Breast epithelium (tissue), 3 donors: ENCODE measurements at regions not wholly inside any gene's neighbourhood (a gene's known extent, or its start where the extent isn't known, plus 50 kb on each side); places are given as distances from the start of the nearest gene placed in this dataset.

Source experiments
- POLR2A ChIP-seq: fragments of 450-650 bp; IDR thresholded peaks from one replicate; pipeline ENCODE4 v1.6.1; 2016; ENCODE audit warnings: antibody characterized with exemption, mild to moderate bottlenecking, moderate library complexity
- POLR2AphosphoS5 ChIP-seq, 3 donors: sonication (generic); formaldehyde crosslinking; IDR thresholded peaks; one replicate each; pipeline ENCODE4 v1.6.1; 2017; ENCODE audit warnings: antibody characterized with exemption in 3 of 3
- TF ChIP-seq, protein P1 (sequence below), 3 donors: fragments of 450-650 bp; IDR thresholded peaks; one replicate each; pipeline ENCODE4 v1.5.1; 2016 to 2017; ENCODE audit warnings: antibody characterized with exemption in 3 of 3, mild to moderate bottlenecking in 3 of 3, moderate library complexity in 3 of 3

GRCh38 chr1:14373081-14373758 is 225.3 kb upstream of the KAZN start:
- no peak for TF ChIP-seq POLR2A
- TF ChIP-seq, protein P1, sequence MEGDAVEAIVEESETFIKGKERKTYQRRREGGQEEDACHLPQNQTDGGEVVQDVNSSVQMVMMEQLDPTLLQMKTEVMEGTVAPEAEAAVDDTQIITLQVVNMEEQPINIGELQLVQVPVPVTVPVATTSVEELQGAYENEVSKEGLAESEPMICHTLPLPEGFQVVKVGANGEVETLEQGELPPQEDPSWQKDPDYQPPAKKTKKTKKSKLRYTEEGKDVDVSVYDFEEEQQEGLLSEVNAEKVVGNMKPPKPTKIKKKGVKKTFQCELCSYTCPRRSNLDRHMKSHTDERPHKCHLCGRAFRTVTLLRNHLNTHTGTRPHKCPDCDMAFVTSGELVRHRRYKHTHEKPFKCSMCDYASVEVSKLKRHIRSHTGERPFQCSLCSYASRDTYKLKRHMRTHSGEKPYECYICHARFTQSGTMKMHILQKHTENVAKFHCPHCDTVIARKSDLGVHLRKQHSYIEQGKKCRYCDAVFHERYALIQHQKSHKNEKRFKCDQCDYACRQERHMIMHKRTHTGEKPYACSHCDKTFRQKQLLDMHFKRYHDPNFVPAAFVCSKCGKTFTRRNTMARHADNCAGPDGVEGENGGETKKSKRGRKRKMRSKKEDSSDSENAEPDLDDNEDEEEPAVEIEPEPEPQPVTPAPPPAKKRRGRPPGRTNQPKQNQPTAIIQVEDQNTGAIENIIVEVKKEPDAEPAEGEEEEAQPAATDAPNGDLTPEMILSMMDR (IDR thresholded peaks at IDR 0.05), result no peak
- TF ChIP-seq POLR2AphosphoS5 (IDR thresholded peaks at IDR 0.05), result no peak
